ENCODE measurements at regions not wholly inside any gene's neighbourhood (a gene's known extent, or its start where the extent isn't known, plus 50 kb on each side); places are given as distances from the start of the nearest gene placed in this dataset.

GRCh38 chr14:47843236-47843635 is 167.8 kb upstream of the MDGA2 start:
- Mint-ChIP-seq H3K27ac (no peak overlapping the region), H3K4me1 (ENCODE audit: low read depth in 2 of 2) (no peaks in the 10 kb centered on the region), H3K27me3 (no peaks in the 10 kb centered on the region), H3K36me3 (ENCODE audit: insufficient read depth) (no peaks in the 10 kb centered on the region), H3K4me3 (no peak overlapping the region), H3K9me3 (peaks cover 12 to 13% of the 10 kb centered on the region in 2 donors)
- no peak for ATAC-seq (replicated peaks)
- no peak for DNase-seq

GRCh38 chr14:47833011-47833410 is 157.6 kb upstream of the MDGA2 start:
- no peaks in the 10 kb centered on the region for H3K4me1 Mint-ChIP-seq (ENCODE audit: low read depth in 2 of 2)
- no peak for ATAC-seq (replicated peaks)
- no peak overlapping the region for H3K4me3 Mint-ChIP-seq
- H3K9me3 Mint-ChIP-seq = peaks cover 0 to 3% of the 10 kb centered on the region in 2 donors
- no peak overlapping the region for H3K27ac Mint-ChIP-seq
- no peaks in the 10 kb centered on the region for H3K27me3 Mint-ChIP-seq
- peaks cover 3% of the 10 kb centered on the region for H3K36me3 Mint-ChIP-seq (ENCODE audit: insufficient read depth)
- DNase-seq = no peak

GRCh38 chr14:47826809-47827208 is 151.4 kb upstream of the MDGA2 start:
- H3K27ac Mint-ChIP-seq = no peak overlapping the region
- H3K4me3 Mint-ChIP-seq = no peak overlapping the region
- DNase-seq = no peak
- H3K4me1 Mint-ChIP-seq (ENCODE audit: low read depth in 2 of 2) = no peaks in the 10 kb centered on the region
- peaks cover 0 to 9% of the 10 kb centered on the region in 2 donors for H3K9me3 Mint-ChIP-seq
- H3K36me3 Mint-ChIP-seq (ENCODE audit: insufficient read depth) = peaks cover 3% of the 10 kb centered on the region
- H3K27me3 Mint-ChIP-seq = no peaks in the 10 kb centered on the region
- no peak for ATAC-seq (replicated peaks)

- H3K4me3 Mint-ChIP-seq = no peak overlapping the region
- H3K27me3 Mint-ChIP-seq = no peaks in the 10 kb centered on the region
- no peaks in the 10 kb centered on the region for H3K4me1 Mint-ChIP-seq (ENCODE audit: low read depth in 2 of 2)
- H3K36me3 Mint-ChIP-seq (ENCODE audit: insufficient read depth) = no peaks in the 10 kb centered on the region
- ATAC-seq (replicated peaks) = no peak
- DNase-seq = no peak
- H3K9me3 Mint-ChIP-seq = peaks cover 9 to 14% of the 10 kb centered on the region in 2 donors
- no peak overlapping the region for H3K27ac Mint-ChIP-seq
These were observed 146.9 kb upstream of the MDGA2 start for GRCh38 chr14:47822326-47822725.

- H3K9me3 Mint-ChIP-seq = peaks cover 13 to 16% of the 10 kb centered on the region in 2 donors
- H3K27ac Mint-ChIP-seq = no peak overlapping the region
- H3K4me1 Mint-ChIP-seq (ENCODE audit: low read depth in 2 of 2) = no peaks in the 10 kb centered on the region
- no peak overlapping the region for H3K4me3 Mint-ChIP-seq
- H3K36me3 Mint-ChIP-seq (ENCODE audit: insufficient read depth) = no peaks in the 10 kb centered on the region
- ATAC-seq (replicated peaks) = no peak
- no peaks in the 10 kb centered on the region for H3K27me3 Mint-ChIP-seq
- DNase-seq = no peak
These were observed 145.7 kb upstream of the MDGA2 start for GRCh38 chr14:47821135-47821534.

- no peaks in the 10 kb centered on the region for H3K36me3 Mint-ChIP-seq (ENCODE audit: insufficient read depth)
- ATAC-seq (replicated peaks) = no peak
- H3K9me3 Mint-ChIP-seq = peaks cover 0 to 3% of the 10 kb centered on the region in 2 donors
- DNase-seq = no peak
- H3K27me3 Mint-ChIP-seq = no peaks in the 10 kb centered on the region
- H3K27ac Mint-ChIP-seq = no peak overlapping the region
- H3K4me1 Mint-ChIP-seq (ENCODE audit: low read depth in 2 of 2) = no peaks in the 10 kb centered on the region
- H3K4me3 Mint-ChIP-seq = no peak overlapping the region
These were observed 115.1 kb upstream of the MDGA2 start for GRCh38 chr14:47790477-47790876.

- H3K27me3 Mint-ChIP-seq = no peaks in the 10 kb centered on the region
- no peaks in the 10 kb centered on the region for H3K4me1 Mint-ChIP-seq (ENCODE audit: low read depth in 2 of 2)
- no peak overlapping the region for H3K4me3 Mint-ChIP-seq
- peaks cover 0 to 3% of the 10 kb centered on the region in 2 donors for H3K9me3 Mint-ChIP-seq
- no peak for DNase-seq
- H3K27ac Mint-ChIP-seq = no peak overlapping the region
- no peaks in the 10 kb centered on the region for H3K36me3 Mint-ChIP-seq (ENCODE audit: insufficient read depth)
- no peak for ATAC-seq (replicated peaks)
These were observed 109.7 kb upstream of the MDGA2 start for GRCh38 chr14:47785058-47785457.

- Mint-ChIP-seq H3K36me3 (ENCODE audit: insufficient read depth) (no peaks in the 10 kb centered on the region), H3K4me1 (ENCODE audit: low read depth in 2 of 2) (no peaks in the 10 kb centered on the region), H3K9me3 (peaks cover 7 to 8% of the 10 kb centered on the region in 2 donors), H3K27ac (no peak overlapping the region), H3K4me3 (no peak overlapping the region), H3K27me3 (no peaks in the 10 kb centered on the region)
- ATAC-seq (replicated peaks) (no peak), DNase-seq (no peak)
These were observed 103.2 kb upstream of the MDGA2 start for GRCh38 chr14:47778631-47779030.

- ATAC-seq (replicated peaks) (no peak), DNase-seq (no peak)
- Mint-ChIP-seq H3K9me3 (peaks cover 0 to 5% of the 10 kb centered on the region in 2 donors), H3K4me3 (no peak overlapping the region), H3K36me3 (ENCODE audit: insufficient read depth) (no peaks in the 10 kb centered on the region), H3K27ac (no peak overlapping the region), H3K27me3 (no peaks in the 10 kb centered on the region), H3K4me1 (ENCODE audit: low read depth in 2 of 2) (no peaks in the 10 kb centered on the region)
These were observed 97.2 kb upstream of the MDGA2 start for GRCh38 chr14:47772652-47773051.

- peaks cover 15 to 36% of the 10 kb centered on the region in 2 donors for H3K9me3 Mint-ChIP-seq
- H3K4me3 Mint-ChIP-seq = no peak overlapping the region
- H3K27me3 Mint-ChIP-seq = no peaks in the 10 kb centered on the region
- H3K27ac Mint-ChIP-seq = no peak overlapping the region
- H3K4me1 Mint-ChIP-seq (ENCODE audit: low read depth in 2 of 2) = no peaks in the 10 kb centered on the region
- no peaks in the 10 kb centered on the region for H3K36me3 Mint-ChIP-seq (ENCODE audit: insufficient read depth)
- no peak for ATAC-seq (replicated peaks)
- DNase-seq = no peak
These were observed 87.9 kb upstream of the MDGA2 start for GRCh38 chr14:47763188-47763854.

- DNase-seq = no peak
- Mint-ChIP-seq H3K36me3 (ENCODE audit: insufficient read depth) (no peaks in the 10 kb centered on the region), H3K4me3 (no peak overlapping the region), H3K4me1 (ENCODE audit: low read depth in 2 of 2) (no peaks in the 10 kb centered on the region), H3K9me3 (peaks cover 0 to 6% of the 10 kb centered on the region in 2 donors), H3K27ac (no peak overlapping the region), H3K27me3 (no peaks in the 10 kb centered on the region)
- ATAC-seq (replicated peaks) = no peak
These were observed 71.6 kb upstream of the MDGA2 start for GRCh38 chr14:47746986-47747385.

- H3K4me1 Mint-ChIP-seq (ENCODE audit: low read depth in 2 of 2) = no peaks in the 10 kb centered on the region
- no peaks in the 10 kb centered on the region for H3K27me3 Mint-ChIP-seq
These were observed 68.8 kb upstream of the MDGA2 start for GRCh38 chr14:47744155-47744554.

GRCh38 chr14:47739541-47739940 is 64.1 kb upstream of the MDGA2 start:
- Mint-ChIP-seq H3K9me3 (peaks cover 5 to 6% of the 10 kb centered on the region in 2 donors), H3K27ac (no peak overlapping the region), H3K4me1 (ENCODE audit: low read depth in 2 of 2) (no peaks in the 10 kb centered on the region), H3K27me3 (no peaks in the 10 kb centered on the region), H3K36me3 (ENCODE audit: insufficient read depth) (no peaks in the 10 kb centered on the region), H3K4me3 (no peak overlapping the region)
- DNase-seq = no peak
- ATAC-seq (replicated peaks) = no peak

More at GRCh38 chr14:47744155-47744554, 68.8 kb upstream of the MDGA2 start:
- H3K9me3 Mint-ChIP-seq = peaks cover 0 to 4% of the 10 kb centered on the region in 2 donors
- ATAC-seq (replicated peaks) (no peak), DNase-seq (no peak)
- H3K4me3 Mint-ChIP-seq = no peak overlapping the region
- H3K36me3 Mint-ChIP-seq (ENCODE audit: insufficient read depth) = no peaks in the 10 kb centered on the region
- H3K27ac Mint-ChIP-seq = no peak overlapping the region

GRCh38 chr14:47730296-47730695 is 54.9 kb upstream of the MDGA2 start:
- no peak overlapping the region for H3K4me3 Mint-ChIP-seq
- ATAC-seq (replicated peaks) (no peak), DNase-seq (no peak)
- H3K27me3 Mint-ChIP-seq = no peaks in the 10 kb centered on the region
- no peaks in the 10 kb centered on the region for H3K4me1 Mint-ChIP-seq (ENCODE audit: low read depth in 2 of 2)
- H3K27ac Mint-ChIP-seq = no peak overlapping the region
- H3K9me3 Mint-ChIP-seq = peaks cover 0 to 4% of the 10 kb centered on the region in 2 donors
- H3K36me3 Mint-ChIP-seq (ENCODE audit: insufficient read depth) = no peaks in the 10 kb centered on the region
